IMR-90 (cell line): ENCODE measurements at regions not wholly inside any gene's neighbourhood (a gene's known extent, or its start where the extent isn't known, plus 50 kb on each side); places are given as distances from the start of the nearest gene placed in this dataset.

Experiments used
- CEBPB ChIP-seq: IDR thresholded peaks from 2 replicates; pipeline ENCODE4 v1.6.1; 2012; ENCODE audit warnings: low read depth, low read length, improper control_type of control experiment
- CTCF ChIP-seq: conservative IDR thresholded peaks from 2 replicates; pipeline ENCODE4 v1.5.1; 2012; ENCODE audit warnings: mild to moderate bottlenecking, low read depth, low read length, improper control_type of control experiment
- FOS ChIP-seq: fragments of 150-350 bp; IDR thresholded peaks from 2 replicates; pipeline ENCODE4 v1.6.1; 2016; ENCODE audit warnings: low read depth, low read length
- MXI1 ChIP-seq: IDR thresholded peaks from 2 replicates; pipeline ENCODE4 v1.6.1; 2012; ENCODE audit warnings: low read depth, mild to moderate bottlenecking, low read length, moderate library complexity, borderline replicate concordance
- NFE2L2 ChIP-seq: fragments of 150-350 bp; IDR thresholded peaks from 2 replicates; pipeline ENCODE4 v1.6.1; 2016; ENCODE audit warnings: low read depth, mild to moderate bottlenecking, low read length
- POLR2A ChIP-seq: IDR thresholded peaks from 2 replicates; pipeline ENCODE4 v1.6.1; 2012; ENCODE audit warnings: mild to moderate bottlenecking, low read depth, low read length
- RAD21 ChIP-seq: IDR thresholded peaks from 2 replicates; pipeline ENCODE4 v1.6.1; 2012; ENCODE audit warnings: low read length, improper control_type of control experiment
- RCOR1 ChIP-seq: IDR thresholded peaks from 2 replicates; pipeline ENCODE4 v1.6.1; 2012; ENCODE audit warnings: mild to moderate bottlenecking, low read length, improper control_type of control experiment; ENCODE audit not compliant: insufficient replicate concordance
- RFX5 ChIP-seq: IDR thresholded peaks from 2 replicates; pipeline ENCODE4 v1.8.0; 2012; ENCODE audit warnings: low read depth, mild to moderate bottlenecking, low read length, moderate library complexity
- SMC3 ChIP-seq: fragments of 150-350 bp; IDR thresholded peaks from 2 replicates; pipeline ENCODE4 v1.6.1; 2016; ENCODE audit warnings: low read depth, mild to moderate bottlenecking, antibody characterized with exemption, low read length, moderate library complexity
- USF2 ChIP-seq: fragments of 150-350 bp; IDR thresholded peaks from 2 replicates; pipeline ENCODE4 v1.6.1; 2017; ENCODE audit warnings: mild to moderate bottlenecking, antibody characterized with exemption, low read length, low read depth

GRCh38 chr4:66929748-66930147 lies 615.6 kb downstream of the CENPC start:
- TF ChIP-seq CTCF (no peak), MXI1 (no peak), FOS (no peak), POLR2A (no peak), RFX5 (no peak), USF2 (no peak), SMC3 (no peak), CEBPB (no peak), RCOR1 (no peak), RAD21 (no peak), NFE2L2 (no peak)
